GM21447 (cell line): ENCODE measurements at regions not wholly inside any gene's neighbourhood (a gene's known extent, or its start where the extent isn't known, plus 50 kb on each side); places are given as distances from the start of the nearest gene placed in this dataset.
"Not testable (repeated sequence)": the region's sequence is repeated elsewhere in the genome, so short reads cannot be mapped to it uniquely, and the experiment has no call there.

Source experiments
- ATAC-seq: cut with Tn5 transposase; IDR thresholded peaks from one replicate; pipeline ENCODE4 v1.9.1; 2021; ENCODE audit not compliant: unreplicated experiment

DNA sequence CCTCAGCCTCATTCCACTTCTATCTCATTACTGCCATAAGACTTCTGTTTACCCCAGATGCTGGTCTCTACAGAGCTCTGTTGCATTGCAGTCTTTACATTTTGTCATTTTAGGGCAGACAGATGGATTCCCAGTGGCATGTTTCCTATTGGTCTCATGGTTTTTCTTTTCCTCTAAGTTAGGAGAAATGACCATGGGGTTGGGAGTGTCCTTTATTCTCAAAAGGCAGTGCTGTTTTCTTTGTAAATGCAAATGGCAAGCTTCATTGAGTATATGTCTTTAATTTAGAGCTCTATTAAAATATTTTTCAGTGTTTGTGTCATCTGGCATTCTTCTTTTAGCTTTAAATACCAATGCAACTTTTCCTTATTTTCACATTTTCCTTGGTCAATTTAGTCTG is 57.0 kb downstream of the MSTN start:
- no peak for ATAC-seq

- no peak for ATAC-seq
Measured at GRCh38 chr2:189999661-190000060, 62.9 kb downstream of the MSTN start.

DNA sequence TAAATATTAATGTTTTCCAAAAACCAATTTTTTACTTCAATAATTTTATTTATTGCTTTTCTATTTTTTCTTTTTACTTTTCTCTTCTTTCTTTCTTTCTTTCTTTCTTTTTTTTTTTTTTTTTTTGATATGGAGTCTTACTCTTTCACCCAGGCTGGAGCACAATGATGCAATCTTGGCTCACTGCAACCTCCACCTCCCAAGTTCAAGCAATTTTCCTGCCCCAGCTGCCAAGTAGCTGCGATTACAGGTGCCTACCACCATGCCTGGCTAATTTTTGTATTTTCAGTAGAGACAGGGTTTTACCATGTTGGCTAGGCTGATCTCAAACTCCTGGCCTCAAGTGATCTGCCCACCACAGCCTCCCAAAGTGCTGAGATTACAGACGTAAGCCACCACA is 63.9 kb downstream of the MSTN start:
- ATAC-seq: not testable (repeated sequence)

GRCh38 chr2:189997016-189997415 is 65.5 kb downstream of the MSTN start:
- no peak for ATAC-seq

GRCh38 chr2:189995679-189996078 is 66.8 kb downstream of the MSTN start:
- ATAC-seq: no peak

DNA sequence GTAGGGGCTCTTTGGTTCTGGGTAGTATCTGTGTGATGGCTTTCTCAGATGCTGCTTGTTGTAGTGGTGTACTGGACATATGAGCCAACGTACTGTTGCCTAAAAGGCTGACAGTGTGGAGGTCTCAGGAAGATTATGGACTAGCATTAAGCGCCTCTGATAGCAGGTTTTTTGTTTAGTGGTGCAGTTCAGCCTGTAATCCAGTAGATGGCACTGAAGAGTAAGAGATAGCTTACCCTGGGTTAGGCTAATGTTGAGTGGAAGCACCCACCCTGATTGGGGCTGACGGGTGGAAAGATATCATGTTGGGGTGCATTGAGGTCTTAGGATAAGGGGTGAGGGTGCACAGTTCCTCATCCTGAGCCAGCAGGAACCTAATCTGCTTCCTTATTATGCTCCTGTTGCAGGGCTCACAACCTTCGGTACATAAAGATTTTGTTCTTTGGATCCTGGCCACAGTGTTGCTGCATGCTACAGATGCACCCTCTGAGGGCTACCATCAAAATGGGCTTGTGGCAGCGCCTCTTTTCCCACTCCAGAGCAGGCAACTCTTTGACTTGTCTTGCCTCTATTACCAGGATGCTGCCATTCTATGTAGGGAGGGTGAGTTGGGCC is 79.6 kb downstream of the MSTN start:
- no peak for ATAC-seq

DNA sequence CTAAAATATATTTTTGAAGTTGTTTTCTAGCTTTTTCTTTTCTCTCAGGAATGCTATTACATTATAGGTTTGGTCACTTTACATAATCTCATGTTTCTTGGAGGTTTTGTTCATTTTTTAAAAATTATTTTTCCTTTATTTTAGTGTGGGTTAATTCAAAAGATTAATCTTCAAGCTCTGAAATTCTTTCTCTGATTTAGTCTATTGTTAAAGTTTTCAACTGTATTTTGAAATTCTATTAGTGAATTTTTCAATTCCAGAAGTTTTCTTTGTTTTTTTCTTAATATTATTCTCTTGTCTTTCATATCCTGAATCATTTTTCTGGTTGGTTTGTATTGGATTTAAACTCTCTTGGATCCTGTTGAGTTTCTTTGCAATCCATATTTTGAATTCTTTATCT is 80.4 kb downstream of the MSTN start:
- ATAC-seq: no peak

- not testable (repeated sequence) for ATAC-seq
Measured at GRCh38 chr2:189976488-189976887, 86.0 kb downstream of the MSTN start.

DNA sequence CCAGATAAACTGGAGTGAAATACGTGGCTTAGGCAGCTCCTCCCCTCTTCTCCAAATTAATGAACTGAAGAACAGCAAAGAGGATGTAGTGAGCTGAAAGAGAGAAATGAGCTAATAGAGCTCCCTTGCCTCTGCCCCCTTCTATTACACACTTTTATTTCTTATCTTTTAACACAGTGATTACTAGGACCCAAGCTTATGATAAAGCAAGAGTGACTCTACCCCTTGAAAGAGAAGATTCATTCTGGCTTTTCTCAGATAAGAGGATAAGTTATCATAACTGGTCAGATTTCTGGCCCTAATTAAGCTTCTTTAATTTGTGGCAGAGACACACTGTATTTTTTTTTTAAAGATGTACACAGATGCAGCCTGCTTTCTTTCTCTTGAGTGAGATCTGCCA is 102.2 kb downstream of the MSTN start:
- ATAC-seq: no peak

DNA sequence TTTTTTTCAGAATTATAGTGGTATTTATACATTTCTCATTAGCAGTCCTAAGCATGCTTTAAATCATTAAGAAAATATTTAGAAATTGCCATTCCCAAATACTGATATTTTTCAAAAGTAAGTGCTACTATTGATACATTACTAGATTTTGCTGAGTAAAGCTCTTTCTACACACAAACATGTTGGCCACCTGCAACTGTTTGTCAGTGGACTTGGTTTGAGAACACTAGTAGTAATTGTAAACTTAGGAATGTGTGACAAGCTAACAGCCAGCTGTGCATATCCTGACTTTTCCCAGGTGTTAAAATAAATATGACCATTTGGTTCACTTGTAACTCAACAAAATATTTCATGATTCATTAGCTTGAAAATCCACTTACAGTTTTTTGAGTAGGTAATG is 103.1 kb downstream of the MSTN start:
- no peak for ATAC-seq

DNA sequence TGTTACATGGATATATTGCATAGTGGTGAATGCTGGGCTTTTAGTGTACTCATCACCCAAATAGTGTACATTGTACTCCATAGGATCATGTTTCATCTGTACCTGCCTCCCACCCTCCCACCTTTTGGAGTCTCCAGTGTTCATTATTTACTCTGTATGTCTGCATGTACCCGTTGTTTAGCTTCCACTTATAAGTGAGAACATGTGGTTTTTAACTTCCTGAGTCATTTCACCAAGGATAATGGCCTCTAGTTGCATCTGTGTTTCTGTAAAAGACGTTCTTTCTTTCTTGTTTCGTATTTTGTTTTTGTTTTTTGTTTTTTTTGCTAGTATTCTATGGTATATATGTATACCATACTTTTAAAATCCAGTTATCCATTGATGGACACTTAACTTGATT is 107.5 kb downstream of the MSTN start:
- peak; percentile 67 for ATAC-seq

DNA sequence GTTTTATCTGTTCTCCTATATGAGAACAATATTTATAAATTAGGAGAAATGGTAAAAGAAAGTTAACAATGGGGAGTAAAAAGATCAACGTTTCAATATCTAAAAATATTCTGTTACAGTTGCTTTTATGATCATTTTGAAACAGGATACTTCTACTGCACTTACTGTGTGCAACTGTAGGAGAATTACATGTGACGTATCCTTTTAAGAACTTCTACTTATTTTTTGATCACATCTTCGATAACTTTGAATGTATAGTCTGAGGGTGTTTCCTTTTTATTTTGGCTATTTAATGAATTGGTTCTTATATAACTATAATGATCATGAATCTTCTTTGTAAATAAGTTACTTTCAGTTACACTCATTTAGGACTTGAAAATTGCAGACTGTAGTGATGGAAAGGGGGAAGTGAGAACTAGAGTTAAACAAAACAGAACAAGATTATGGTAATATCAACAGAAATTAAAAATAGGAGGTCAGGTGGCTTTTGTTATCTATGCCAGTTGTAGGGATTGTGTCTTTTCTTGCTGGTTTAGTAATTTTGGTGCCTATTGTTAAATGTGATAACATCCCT is 109.9 kb downstream of the MSTN start:
- ATAC-seq: peak; percentile 86

- ATAC-seq: peak; percentile 36
Measured at GRCh38 chr2:189951791-189952535, 110.6 kb downstream of the MSTN start.

DNA sequence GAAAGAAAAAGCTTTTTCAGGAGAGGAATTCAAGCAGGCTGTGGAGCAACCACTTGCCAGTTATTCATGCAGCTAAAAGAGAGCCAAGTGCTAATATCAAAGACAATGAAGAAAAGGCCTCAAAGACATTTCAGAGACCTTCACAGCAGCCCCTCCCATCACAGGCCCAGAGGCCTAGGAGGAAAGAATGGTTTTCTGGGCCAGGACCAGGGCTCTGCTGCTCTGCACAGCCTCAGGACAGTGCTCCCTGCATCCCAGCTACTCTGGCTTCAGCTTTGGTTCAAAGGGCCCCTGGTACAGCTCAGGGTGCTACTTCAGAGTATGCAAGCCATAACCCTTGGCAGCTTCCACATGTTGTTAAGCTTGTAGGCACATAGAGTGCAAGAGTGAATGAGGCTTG is 119.5 kb downstream of the MSTN start:
- ATAC-seq: no peak

DNA sequence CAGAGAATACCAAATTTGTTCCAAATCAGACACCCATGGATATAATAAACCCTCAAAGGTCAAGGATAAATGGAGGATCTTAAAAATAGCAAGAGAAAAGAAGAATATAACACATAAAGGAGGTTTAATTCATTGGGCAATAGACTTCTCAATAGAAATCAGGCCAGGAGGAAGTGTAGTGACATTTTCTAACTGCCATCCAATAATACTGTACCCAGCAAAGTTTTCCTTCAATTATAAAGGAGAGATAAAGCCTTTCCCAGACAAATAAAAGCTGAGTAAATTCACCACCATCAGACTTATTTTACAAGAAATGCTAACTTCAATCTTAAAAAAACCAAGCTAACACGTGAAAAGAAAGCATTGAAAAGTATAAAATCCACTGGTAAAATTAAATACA is 121.6 kb downstream of the MSTN start:
- no peak for ATAC-seq

GRCh38 chr2:189937691-189938090 is 124.8 kb downstream of the MSTN start:
- ATAC-seq: no peak

GRCh38 chr2:189933911-189934399 is 128.6 kb downstream of the MSTN start:
- ATAC-seq: no peak

- peak; percentile 100 for ATAC-seq
Measured at GRCh38 chr2:189933041-189933440, 129.5 kb downstream of the MSTN start.

- ATAC-seq: no peak
Measured at GRCh38 chr2:189927823-189928222, 134.7 kb downstream of the MSTN start.
